Endodermal cell (in vitro differentiated cells): ENCODE measurements at regions not wholly inside any gene's neighbourhood (a gene's known extent, or its start where the extent isn't known, plus 50 kb on each side); places are given as distances from the start of the nearest gene placed in this dataset.

ENCODE experiments used
- DNase-seq: peaks from one replicate; pipeline ENCODE4 v3.0.0-alpha.2; 2017
- H3K27ac ChIP-seq: 2 replicates; pipeline ENCODE4 v1.5.1; 2013; ENCODE audit warnings: mild to moderate bottlenecking, low read depth, low read length, moderate library complexity
- H3K27me3 ChIP-seq: 2 replicates; pipeline ENCODE4 v1.6.1; 2013; ENCODE audit warnings: mild to moderate bottlenecking, low read length, moderate library complexity; ENCODE audit not compliant: insufficient read depth, control insufficient read depth, poor library complexity, severe bottlenecking
- H3K36me3 ChIP-seq: 2 replicates; pipeline ENCODE4 v1.7.0; 2013; ENCODE audit warnings: mild to moderate bottlenecking, low read length, moderate library complexity; ENCODE audit not compliant: control insufficient read depth, insufficient read depth
- H3K4me1 ChIP-seq: one replicate; pipeline ENCODE4 v1.7.0; 2013; ENCODE audit warnings: low read length; ENCODE audit not compliant: control insufficient read depth, insufficient read depth
- H3K4me3 ChIP-seq: 2 replicates; pipeline ENCODE4 v1.5.1; 2013; ENCODE audit warnings: mild to moderate bottlenecking, low read length, moderate library complexity
- H3K9ac ChIP-seq: 2 replicates; pipeline ENCODE4 v1.6.1; 2013; ENCODE audit warnings: mild to moderate bottlenecking, low read length, moderate library complexity; ENCODE audit not compliant: poor library complexity, severe bottlenecking; ENCODE audit errors: extremely low read depth
- H3K9me3 ChIP-seq: 2 replicates; pipeline ENCODE4 v1.6.1; 2013; ENCODE audit warnings: mild to moderate bottlenecking, low read length, moderate library complexity; ENCODE audit not compliant: control insufficient read depth
- H3K27ac Mint-ChIP-seq: 2 replicates; pipeline ENCODE4 v1.8.0; 2020; ENCODE audit warnings: mixed read lengths
- H3K27me3 Mint-ChIP-seq: 2 replicates; pipeline ENCODE4 v1.8.0; 2021; ENCODE audit warnings: mild to moderate bottlenecking, mixed read lengths; ENCODE audit not compliant: insufficient read depth
- H3K36me3 Mint-ChIP-seq: 2 replicates; pipeline ENCODE4 v1.8.0; 2020; ENCODE audit warnings: low read depth, mixed read lengths
- H3K4me1 Mint-ChIP-seq: 2 replicates; pipeline ENCODE4 v1.8.0; 2020; ENCODE audit warnings: mixed read lengths
- H3K4me3 Mint-ChIP-seq: 2 replicates; pipeline ENCODE4 v1.8.0; 2020; ENCODE audit warnings: mild to moderate bottlenecking, moderate library complexity, mixed read lengths
- H3K9me3 Mint-ChIP-seq: 2 replicates; pipeline ENCODE4 v1.8.0; 2020; ENCODE audit warnings: mild to moderate bottlenecking, mixed read lengths
- WGBS, 2 experiments: methylation state at CpG; one replicate each; pipeline versions ENCODE4 v1.1.5 to v1.1.7; 2013; ENCODE audit warnings: missing lambda C conversion rate in 2 of 2, mixed read lengths in 1 of 2; ENCODE audit not compliant: insufficient coverage in 1 of 2, insufficient read length in 1 of 2; 5-methylcytosine and 5-hydroxymethylcytosine counted together
- TF ChIP-seq, protein P1 (sequence below): fragments of 200-600 bp; sonication (generic); conservative IDR thresholded peaks from 2 replicates; pipeline ENCODE4 v1.5.0; 2021; ENCODE audit warnings: antibody characterized with exemption, mild to moderate bottlenecking

GRCh38 chr9:119963798-119964372, 594.6 kb upstream of the BRINP1 start:
- Histone ChIP-seq H3K4me3 (no peak overlapping the region), H3K27me3 (no peaks in the 10 kb centered on the region), H3K9ac (no peak overlapping the region), H3K27ac (peak overlapping the region; percentile 61), H3K36me3 (no peaks in the 10 kb centered on the region), H3K4me1 (no peaks in the 10 kb centered on the region), H3K9me3 (no peaks in the 10 kb centered on the region)
- peaks cover 29% of the 10 kb centered on the region for H3K4me1 Mint-ChIP-seq
- TF ChIP-seq, protein P1, sequence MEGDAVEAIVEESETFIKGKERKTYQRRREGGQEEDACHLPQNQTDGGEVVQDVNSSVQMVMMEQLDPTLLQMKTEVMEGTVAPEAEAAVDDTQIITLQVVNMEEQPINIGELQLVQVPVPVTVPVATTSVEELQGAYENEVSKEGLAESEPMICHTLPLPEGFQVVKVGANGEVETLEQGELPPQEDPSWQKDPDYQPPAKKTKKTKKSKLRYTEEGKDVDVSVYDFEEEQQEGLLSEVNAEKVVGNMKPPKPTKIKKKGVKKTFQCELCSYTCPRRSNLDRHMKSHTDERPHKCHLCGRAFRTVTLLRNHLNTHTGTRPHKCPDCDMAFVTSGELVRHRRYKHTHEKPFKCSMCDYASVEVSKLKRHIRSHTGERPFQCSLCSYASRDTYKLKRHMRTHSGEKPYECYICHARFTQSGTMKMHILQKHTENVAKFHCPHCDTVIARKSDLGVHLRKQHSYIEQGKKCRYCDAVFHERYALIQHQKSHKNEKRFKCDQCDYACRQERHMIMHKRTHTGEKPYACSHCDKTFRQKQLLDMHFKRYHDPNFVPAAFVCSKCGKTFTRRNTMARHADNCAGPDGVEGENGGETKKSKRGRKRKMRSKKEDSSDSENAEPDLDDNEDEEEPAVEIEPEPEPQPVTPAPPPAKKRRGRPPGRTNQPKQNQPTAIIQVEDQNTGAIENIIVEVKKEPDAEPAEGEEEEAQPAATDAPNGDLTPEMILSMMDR = no peak
- peak overlapping the region; percentile 17 for H3K4me3 Mint-ChIP-seq
- no peaks in the 10 kb centered on the region for H3K9me3 Mint-ChIP-seq
- peak; percentile 94 for DNase-seq
- peak overlapping the region; percentile 93 for H3K27ac Mint-ChIP-seq
- WGBS, 2 experiments = 11 to 17% methylated on average over 1 to 5 of the region's 5 CpGs
- H3K36me3 Mint-ChIP-seq = no peaks in the 10 kb centered on the region
- no peaks in the 10 kb centered on the region for H3K27me3 Mint-ChIP-seq

DNA sequence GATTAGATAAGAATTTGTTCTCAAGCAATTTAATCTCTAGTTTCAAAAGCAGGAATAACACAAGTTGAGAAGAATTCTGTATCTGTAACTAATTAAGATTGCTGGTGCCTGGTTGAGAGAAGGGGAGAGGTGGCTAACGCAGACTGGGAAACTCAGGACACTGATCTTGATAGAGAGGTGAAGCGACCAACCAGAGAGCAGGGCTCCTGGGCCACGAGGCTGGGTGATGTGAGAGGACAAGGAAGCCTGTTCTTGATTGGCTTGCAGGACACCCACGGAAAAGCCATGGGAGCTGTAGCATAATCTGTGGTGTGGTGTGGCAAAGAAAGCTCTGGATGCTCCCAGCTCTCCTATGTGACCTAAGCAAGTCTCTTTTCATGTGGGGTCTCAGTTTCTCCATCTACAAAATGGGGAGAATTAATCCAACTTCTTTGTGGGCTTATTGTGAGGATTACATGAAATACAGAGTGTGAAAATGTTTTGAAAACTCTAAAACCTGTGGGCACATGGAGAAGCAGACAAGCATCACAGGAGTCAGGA, 594.1 kb upstream of the BRINP1 start:
- H3K9me3 ChIP-seq = no peaks in the 10 kb centered on the region
- Mint-ChIP-seq H3K4me3 (peak overlapping the region; percentile 17), H3K27me3 (no peaks in the 10 kb centered on the region), H3K27ac (peak overlapping the region; percentile 93), H3K9me3 (no peaks in the 10 kb centered on the region), H3K36me3 (no peaks in the 10 kb centered on the region), H3K4me1 (peaks cover 27% of the 10 kb centered on the region)
- H3K36me3 ChIP-seq = no peaks in the 10 kb centered on the region
- TF ChIP-seq, protein P1 = no peak
- H3K27ac ChIP-seq = peak overlapping the region; percentile 4
- H3K4me3 ChIP-seq = no peak overlapping the region
- WGBS, 2 experiments = 20 to 49% methylated on average over 1 to 4 of the region's 4 CpGs
- H3K4me1 ChIP-seq = no peaks in the 10 kb centered on the region
- no peaks in the 10 kb centered on the region for H3K27me3 ChIP-seq
- DNase-seq = peak; percentile 91
- H3K9ac ChIP-seq = no peak overlapping the region

- Mint-ChIP-seq H3K27ac (no peak overlapping the region), H3K9me3 (no peaks in the 10 kb centered on the region), H3K4me3 (no peak overlapping the region), H3K27me3 (no peaks in the 10 kb centered on the region), H3K36me3 (no peaks in the 10 kb centered on the region), H3K4me1 (peaks cover 22% of the 10 kb centered on the region)
- H3K4me3 ChIP-seq = no peak overlapping the region
- H3K9me3 ChIP-seq = no peaks in the 10 kb centered on the region
- no peaks in the 10 kb centered on the region for H3K36me3 ChIP-seq
- no peaks in the 10 kb centered on the region for H3K4me1 ChIP-seq
- TF ChIP-seq, protein P1 = peak; percentile 97
- no peaks in the 10 kb centered on the region for H3K27me3 ChIP-seq
- DNase-seq = peak; percentile 94
- H3K9ac ChIP-seq = no peak overlapping the region
- no peak overlapping the region for H3K27ac ChIP-seq
- 55 to 63% methylated on average over 18 to 19 of the region's 19 CpGs for WGBS, 2 experiments
Measured at GRCh38 chr9:119961774-119962424, 592.7 kb upstream of the BRINP1 start.
